ENCODE measurements at regions not wholly inside any gene's neighbourhood (a gene's known extent, or its start where the extent isn't known, plus 50 kb on each side); places are given as distances from the start of the nearest gene placed in this dataset.

DNA sequence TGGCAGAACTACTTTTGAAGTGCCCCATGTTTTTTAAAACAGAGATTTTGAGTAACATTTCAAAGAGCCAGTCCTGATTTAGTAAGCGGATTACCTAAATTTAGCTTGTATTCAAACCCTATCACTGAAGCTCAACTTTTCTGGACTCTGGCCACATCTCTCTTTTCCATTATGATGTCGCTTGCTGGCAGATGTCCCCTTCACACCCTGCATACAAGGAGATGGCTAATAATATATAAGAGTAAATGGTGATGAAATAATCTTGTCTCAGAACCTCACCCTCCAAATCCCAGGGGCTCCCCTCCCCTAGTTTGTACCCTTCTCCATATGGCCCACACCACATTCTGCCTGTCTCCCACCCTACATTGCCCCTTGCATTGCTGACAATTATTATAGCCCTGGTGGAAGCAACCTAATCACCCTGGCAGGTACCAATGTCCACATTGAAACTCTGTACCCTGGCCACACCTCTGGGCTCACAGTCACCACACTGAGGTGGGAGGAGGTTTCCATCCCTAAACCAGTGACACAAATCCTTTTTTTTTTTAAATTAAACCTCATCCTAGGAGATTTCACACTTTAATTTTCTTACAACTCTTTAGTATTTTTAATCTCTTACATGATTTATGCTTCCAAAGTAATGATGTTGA lies 106.0 kb upstream of the SYT6 start:
- TF ChIP-seq ZFX (IDR thresholded peaks at IDR 0.05): no peak
- TF ChIP-seq, protein P1, sequence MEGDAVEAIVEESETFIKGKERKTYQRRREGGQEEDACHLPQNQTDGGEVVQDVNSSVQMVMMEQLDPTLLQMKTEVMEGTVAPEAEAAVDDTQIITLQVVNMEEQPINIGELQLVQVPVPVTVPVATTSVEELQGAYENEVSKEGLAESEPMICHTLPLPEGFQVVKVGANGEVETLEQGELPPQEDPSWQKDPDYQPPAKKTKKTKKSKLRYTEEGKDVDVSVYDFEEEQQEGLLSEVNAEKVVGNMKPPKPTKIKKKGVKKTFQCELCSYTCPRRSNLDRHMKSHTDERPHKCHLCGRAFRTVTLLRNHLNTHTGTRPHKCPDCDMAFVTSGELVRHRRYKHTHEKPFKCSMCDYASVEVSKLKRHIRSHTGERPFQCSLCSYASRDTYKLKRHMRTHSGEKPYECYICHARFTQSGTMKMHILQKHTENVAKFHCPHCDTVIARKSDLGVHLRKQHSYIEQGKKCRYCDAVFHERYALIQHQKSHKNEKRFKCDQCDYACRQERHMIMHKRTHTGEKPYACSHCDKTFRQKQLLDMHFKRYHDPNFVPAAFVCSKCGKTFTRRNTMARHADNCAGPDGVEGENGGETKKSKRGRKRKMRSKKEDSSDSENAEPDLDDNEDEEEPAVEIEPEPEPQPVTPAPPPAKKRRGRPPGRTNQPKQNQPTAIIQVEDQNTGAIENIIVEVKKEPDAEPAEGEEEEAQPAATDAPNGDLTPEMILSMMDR (conservative IDR thresholded peaks at IDR 0.05): no peak

Measured in C4-2B (cell line).